ENCODE measurements at regions not wholly inside any gene's neighbourhood (a gene's known extent, or its start where the extent isn't known, plus 50 kb on each side); places are given as distances from the start of the nearest gene placed in this dataset.

DNA sequence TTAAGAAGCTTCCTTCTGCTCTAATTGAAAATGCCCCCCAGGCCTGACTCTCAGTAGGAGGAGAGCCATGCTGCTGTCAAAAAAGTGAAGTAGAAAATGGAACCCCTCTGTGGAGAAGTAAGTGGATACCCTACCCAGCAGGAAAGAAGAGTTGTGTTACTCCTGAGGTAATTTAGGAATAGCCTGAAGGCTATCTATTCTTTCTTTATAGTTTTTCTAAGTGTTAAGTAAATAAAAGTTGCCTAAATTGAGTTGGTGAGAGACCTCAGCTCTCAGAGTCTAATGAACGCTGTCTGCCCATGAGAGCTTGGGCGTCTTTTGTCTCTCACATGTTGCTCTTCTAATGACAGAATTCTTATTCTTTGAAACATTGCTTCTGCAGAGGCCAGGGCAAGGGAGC, 116.2 kb downstream of the NSUN3 start:
- Histone ChIP-seq H3K27ac (replicated peaks; ENCODE audit: low read length) (no peak overlapping the region), H3K4ac (ENCODE audit: low read length) (no peak overlapping the region), H2BK5ac (ENCODE audit: low read length) (no peak overlapping the region), H3K27me3 (ENCODE audit: control insufficient read depth in 3 of 3, insufficient read depth in 3 of 3, low read depth in 1 of 3, low read length in 3 of 3) (no peaks in the 10 kb centered on the region), H3K4me3 (ENCODE audit: low read length in 2 of 2) (no peak overlapping the region), H3K14ac (ENCODE audit: low read length) (no peak overlapping the region), H4K8ac (ENCODE audit: low read depth, low read length) (no peak overlapping the region), H3K23ac (ENCODE audit: low read depth, low read length, poor library complexity) (no peak overlapping the region), H3K4me1 (ENCODE audit: control insufficient read depth in 2 of 2, insufficient read depth in 1 of 2, low read depth in 1 of 2, low read length in 2 of 2) (no peaks in the 10 kb centered on the region), H3K9me3 (replicated peaks in 1 of 2; ENCODE audit: control insufficient read depth in 2 of 2, insufficient read depth in 1 of 2, low read depth in 1 of 2, low read length in 2 of 2) (no peaks in the 10 kb centered on the region), H4K91ac (ENCODE audit: low read depth, low read length, poor library complexity) (no peak overlapping the region), H3K36me3 (replicated peaks in 1 of 2; ENCODE audit: control insufficient read depth in 2 of 2, insufficient read depth in 2 of 2, low read length in 2 of 2) (no peaks in the 10 kb centered on the region), H3K9ac (ENCODE audit: low read depth, low read length, poor library complexity) (no peak overlapping the region), H2BK120ac (ENCODE audit: low read depth, low read length) (no peak overlapping the region), H3K18ac (ENCODE audit: low read length) (no peak overlapping the region), H3K79me1 (ENCODE audit: low read depth, low read length) (no peaks in the 10 kb centered on the region), H2AFZ (ENCODE audit: low read length) (no peak overlapping the region), H2BK15ac (ENCODE audit: low read length) (no peak overlapping the region), H2AK5ac (ENCODE audit: low read depth, low read length) (no peak overlapping the region), H3K4me2 (ENCODE audit: insufficient read depth, low read length, poor library complexity, severe bottlenecking) (no peak overlapping the region), H2BK12ac (ENCODE audit: low read length) (no peak overlapping the region)
- no peak for DNase-seq (ENCODE audit: low spot score)
- WGBS, 2 donors (ENCODE audit: extremely low coverage in 2 of 2, insufficient read length in 2 of 2, insufficient replicate concordance in 1 of 2) = no CpG with 5 or more reads among the region's 2 CpGs

DNA sequence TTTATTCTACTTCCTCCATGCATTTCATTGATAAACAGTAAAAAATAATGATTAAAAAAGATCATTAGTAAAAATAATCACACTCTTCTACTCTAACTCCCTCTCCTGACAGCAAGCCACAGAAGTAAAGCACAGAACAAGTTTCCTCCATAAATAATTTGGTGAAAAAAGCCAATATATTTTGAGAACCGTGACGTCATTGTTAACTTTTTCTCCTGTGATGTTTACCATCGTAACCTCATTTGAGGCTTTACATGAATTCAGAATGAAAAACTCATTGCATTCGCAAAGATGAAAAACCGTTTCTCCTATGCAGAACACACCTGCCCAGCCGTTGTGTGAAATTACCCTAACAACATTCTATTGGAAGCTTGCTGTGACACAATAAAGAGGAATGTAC, 120.7 kb downstream of the NSUN3 start:
- no peak overlapping the region for H3K23ac ChIP-seq (ENCODE audit: low read depth, low read length, poor library complexity)
- H3K14ac ChIP-seq (ENCODE audit: low read length) = no peak overlapping the region
- H3K18ac ChIP-seq (ENCODE audit: low read length) = no peak overlapping the region
- no peak overlapping the region for H2BK5ac ChIP-seq (ENCODE audit: low read length)
- H2AK5ac ChIP-seq (ENCODE audit: low read depth, low read length) = no peak overlapping the region
- H3K4me1 ChIP-seq (ENCODE audit: control insufficient read depth in 2 of 2, insufficient read depth in 1 of 2, low read depth in 1 of 2, low read length in 2 of 2) = no peaks in the 10 kb centered on the region
- H4K91ac ChIP-seq (ENCODE audit: low read depth, low read length, poor library complexity) = no peak overlapping the region
- H2BK12ac ChIP-seq (ENCODE audit: low read length) = no peak overlapping the region
- H2BK120ac ChIP-seq (ENCODE audit: low read depth, low read length) = no peak overlapping the region
- WGBS, 2 donors (ENCODE audit: extremely low coverage in 2 of 2, insufficient read length in 2 of 2, insufficient replicate concordance in 1 of 2) = no CpG with 5 or more reads among the region's 6 CpGs
- no peak overlapping the region for H3K9ac ChIP-seq (ENCODE audit: low read depth, low read length, poor library complexity)
- H3K4me2 ChIP-seq (ENCODE audit: insufficient read depth, low read length, poor library complexity, severe bottlenecking) = no peak overlapping the region
- no peak overlapping the region for H3K4ac ChIP-seq (ENCODE audit: low read length)
- no peaks in the 10 kb centered on the region for H3K9me3 ChIP-seq (replicated peaks in 1 of 2; ENCODE audit: control insufficient read depth in 2 of 2, insufficient read depth in 1 of 2, low read depth in 1 of 2, low read length in 2 of 2)
- no peak overlapping the region for H2AFZ ChIP-seq (ENCODE audit: low read length)
- no peaks in the 10 kb centered on the region for H3K27me3 ChIP-seq (ENCODE audit: control insufficient read depth in 3 of 3, insufficient read depth in 3 of 3, low read depth in 1 of 3, low read length in 3 of 3)
- H4K8ac ChIP-seq (ENCODE audit: low read depth, low read length) = no peak overlapping the region
- no peak overlapping the region for H3K27ac ChIP-seq (replicated peaks; ENCODE audit: low read length)
- H3K4me3 ChIP-seq (ENCODE audit: low read length in 2 of 2) = no peak overlapping the region
- H2BK15ac ChIP-seq (ENCODE audit: low read length) = no peak overlapping the region
- no peaks in the 10 kb centered on the region for H3K79me1 ChIP-seq (ENCODE audit: low read depth, low read length)
- no peak for DNase-seq (ENCODE audit: low spot score)
- no peaks in the 10 kb centered on the region for H3K36me3 ChIP-seq (replicated peaks in 1 of 2; ENCODE audit: control insufficient read depth in 2 of 2, insufficient read depth in 2 of 2, low read length in 2 of 2)

DNA sequence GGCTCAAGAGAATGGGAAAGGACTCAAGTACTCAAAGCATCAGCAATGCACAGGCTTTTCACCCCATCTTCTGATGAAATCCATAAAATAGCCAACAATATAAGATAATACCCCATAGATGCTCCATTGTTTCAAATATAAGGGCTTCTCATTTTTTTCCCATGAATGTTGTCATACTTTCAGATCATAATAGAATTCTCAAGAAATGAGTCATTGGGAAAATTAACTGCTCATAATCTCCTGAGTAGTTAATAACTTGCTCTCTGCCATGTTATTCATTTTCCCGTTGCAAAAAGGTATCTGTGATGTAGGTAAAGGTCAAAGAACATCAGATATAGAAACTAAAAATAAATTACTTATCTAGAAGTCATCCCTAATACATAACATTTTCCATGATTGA, 121.9 kb downstream of the NSUN3 start:
- Histone ChIP-seq H2AFZ (ENCODE audit: low read length) (no peak overlapping the region), H3K4me3 (ENCODE audit: low read length in 2 of 2) (no peak overlapping the region), H3K36me3 (replicated peaks in 1 of 2; ENCODE audit: control insufficient read depth in 2 of 2, insufficient read depth in 2 of 2, low read length in 2 of 2) (no peaks in the 10 kb centered on the region), H2BK120ac (ENCODE audit: low read depth, low read length) (no peak overlapping the region), H3K23ac (ENCODE audit: low read depth, low read length, poor library complexity) (no peak overlapping the region), H2BK5ac (ENCODE audit: low read length) (no peak overlapping the region), H2BK15ac (ENCODE audit: low read length) (no peak overlapping the region), H3K27me3 (ENCODE audit: control insufficient read depth in 3 of 3, insufficient read depth in 3 of 3, low read depth in 1 of 3, low read length in 3 of 3) (no peaks in the 10 kb centered on the region), H2BK12ac (ENCODE audit: low read length) (no peak overlapping the region), H3K4ac (ENCODE audit: low read length) (no peak overlapping the region), H4K91ac (ENCODE audit: low read depth, low read length, poor library complexity) (no peak overlapping the region), H3K9ac (ENCODE audit: low read depth, low read length, poor library complexity) (no peak overlapping the region), H3K27ac (replicated peaks; ENCODE audit: low read length) (no peak overlapping the region), H3K79me1 (ENCODE audit: low read depth, low read length) (no peaks in the 10 kb centered on the region), H3K4me1 (ENCODE audit: control insufficient read depth in 2 of 2, insufficient read depth in 1 of 2, low read depth in 1 of 2, low read length in 2 of 2) (no peaks in the 10 kb centered on the region), H3K4me2 (ENCODE audit: insufficient read depth, low read length, poor library complexity, severe bottlenecking) (no peak overlapping the region), H3K9me3 (replicated peaks in 1 of 2; ENCODE audit: control insufficient read depth in 2 of 2, insufficient read depth in 1 of 2, low read depth in 1 of 2, low read length in 2 of 2) (no peaks in the 10 kb centered on the region), H2AK5ac (ENCODE audit: low read depth, low read length) (no peak overlapping the region), H3K18ac (ENCODE audit: low read length) (no peak overlapping the region), H3K14ac (ENCODE audit: low read length) (no peak overlapping the region), H4K8ac (ENCODE audit: low read depth, low read length) (no peak overlapping the region)
- DNase-seq (ENCODE audit: low spot score) = no peak
- no CpG with 5 or more reads among the region's 1 CpG for WGBS, 2 donors (ENCODE audit: extremely low coverage in 2 of 2, insufficient read length in 2 of 2, insufficient replicate concordance in 1 of 2)

DNA sequence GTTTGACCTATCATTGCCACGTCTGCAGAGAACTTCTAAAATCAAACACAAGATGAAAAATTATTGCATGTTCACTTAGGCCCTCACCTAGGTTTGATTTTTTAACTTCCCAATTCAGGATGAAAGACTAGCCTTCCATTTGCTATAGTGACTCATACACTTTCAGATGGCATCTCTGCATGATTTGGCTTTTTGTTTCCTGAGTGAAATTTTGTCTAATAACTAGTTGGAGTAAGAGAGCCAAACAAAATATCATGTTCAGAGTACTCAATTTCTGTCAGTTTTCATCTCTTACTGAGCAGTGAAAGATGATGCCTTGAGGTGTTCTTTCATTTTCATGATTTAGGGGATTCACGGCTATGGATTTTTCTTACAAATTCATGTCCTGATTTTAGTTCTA, 122.9 kb downstream of the NSUN3 start:
- H2AK5ac ChIP-seq (ENCODE audit: low read depth, low read length) = no peak overlapping the region
- H4K91ac ChIP-seq (ENCODE audit: low read depth, low read length, poor library complexity) = no peak overlapping the region
- no peak overlapping the region for H2BK120ac ChIP-seq (ENCODE audit: low read depth, low read length)
- H3K79me1 ChIP-seq (ENCODE audit: low read depth, low read length) = no peaks in the 10 kb centered on the region
- no peak overlapping the region for H2AFZ ChIP-seq (ENCODE audit: low read length)
- no peak overlapping the region for H4K8ac ChIP-seq (ENCODE audit: low read depth, low read length)
- no peak overlapping the region for H3K4me2 ChIP-seq (ENCODE audit: insufficient read depth, low read length, poor library complexity, severe bottlenecking)
- no peak overlapping the region for H3K4ac ChIP-seq (ENCODE audit: low read length)
- H3K14ac ChIP-seq (ENCODE audit: low read length) = no peak overlapping the region
- no peaks in the 10 kb centered on the region for H3K9me3 ChIP-seq (replicated peaks in 1 of 2; ENCODE audit: control insufficient read depth in 2 of 2, insufficient read depth in 1 of 2, low read depth in 1 of 2, low read length in 2 of 2)
- H3K4me3 ChIP-seq (ENCODE audit: low read length in 2 of 2) = no peak overlapping the region
- DNase-seq (ENCODE audit: low spot score) = no peak
- no peak overlapping the region for H3K23ac ChIP-seq (ENCODE audit: low read depth, low read length, poor library complexity)
- no CpG with 5 or more reads among the region's 2 CpGs for WGBS, 2 donors (ENCODE audit: extremely low coverage in 2 of 2, insufficient read length in 2 of 2, insufficient replicate concordance in 1 of 2)
- H3K9ac ChIP-seq (ENCODE audit: low read depth, low read length, poor library complexity) = no peak overlapping the region
- H2BK15ac ChIP-seq (ENCODE audit: low read length) = no peak overlapping the region
- H2BK5ac ChIP-seq (ENCODE audit: low read length) = no peak overlapping the region
- no peaks in the 10 kb centered on the region for H3K36me3 ChIP-seq (replicated peaks in 1 of 2; ENCODE audit: control insufficient read depth in 2 of 2, insufficient read depth in 2 of 2, low read length in 2 of 2)
- no peaks in the 10 kb centered on the region for H3K4me1 ChIP-seq (ENCODE audit: control insufficient read depth in 2 of 2, insufficient read depth in 1 of 2, low read depth in 1 of 2, low read length in 2 of 2)
- H3K18ac ChIP-seq (ENCODE audit: low read length) = no peak overlapping the region
- no peak overlapping the region for H3K27ac ChIP-seq (replicated peaks; ENCODE audit: low read length)
- no peaks in the 10 kb centered on the region for H3K27me3 ChIP-seq (ENCODE audit: control insufficient read depth in 3 of 3, insufficient read depth in 3 of 3, low read depth in 1 of 3, low read length in 3 of 3)
- H2BK12ac ChIP-seq (ENCODE audit: low read length) = no peak overlapping the region

Data from neuronal stem cell (in vitro differentiated cells).